Left lobe of liver (tissue), 2 donors: ENCODE measurements at regions not wholly inside any gene's neighbourhood (a gene's known extent, or its start where the extent isn't known, plus 50 kb on each side); places are given as distances from the start of the nearest gene placed in this dataset.
"Not testable (repeated sequence)": the region's sequence is repeated elsewhere in the genome, so short reads cannot be mapped to it uniquely, and the experiment has no call there.

Source experiments
- ATAC-seq: fragments of 200-7000 bp; cut with Tn5 transposase; one replicate; pipeline ENCODE4 v1.9.1; 2020; ENCODE audit warnings: mild to moderate bottlenecking, moderate library complexity
- DNase-seq: peaks from one replicate; pipeline ENCODE4 v3.0.0-alpha.2; 2020; ENCODE audit warnings: low spot score
- donor health status: DM: no; HTN: no; CAD: no; lungs with moderate emphysema.
- donor health status: DM: no; HTN: yes; CAD: no.

DNA sequence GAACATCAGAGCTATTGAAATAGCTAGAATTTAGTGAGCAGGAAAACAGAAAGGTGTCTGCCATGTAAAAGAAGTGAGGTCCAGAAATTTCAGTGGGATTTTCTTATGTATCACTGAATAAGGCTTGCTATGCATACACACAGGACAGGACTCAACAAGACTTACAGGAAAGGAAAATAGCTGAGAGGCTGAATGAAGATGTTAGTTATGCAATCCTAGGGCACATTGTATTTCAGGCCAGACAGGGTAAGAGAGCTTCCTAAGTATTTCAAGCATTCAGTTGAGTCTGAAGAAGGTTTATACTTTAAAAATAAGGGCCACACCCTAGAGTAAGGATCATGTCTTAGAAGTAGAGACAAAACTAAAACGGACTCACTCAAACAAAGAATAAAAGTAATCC is 419.9 kb upstream of the PRR20A start:
- ATAC-seq: no peak
- DNase-seq: no peak

DNA sequence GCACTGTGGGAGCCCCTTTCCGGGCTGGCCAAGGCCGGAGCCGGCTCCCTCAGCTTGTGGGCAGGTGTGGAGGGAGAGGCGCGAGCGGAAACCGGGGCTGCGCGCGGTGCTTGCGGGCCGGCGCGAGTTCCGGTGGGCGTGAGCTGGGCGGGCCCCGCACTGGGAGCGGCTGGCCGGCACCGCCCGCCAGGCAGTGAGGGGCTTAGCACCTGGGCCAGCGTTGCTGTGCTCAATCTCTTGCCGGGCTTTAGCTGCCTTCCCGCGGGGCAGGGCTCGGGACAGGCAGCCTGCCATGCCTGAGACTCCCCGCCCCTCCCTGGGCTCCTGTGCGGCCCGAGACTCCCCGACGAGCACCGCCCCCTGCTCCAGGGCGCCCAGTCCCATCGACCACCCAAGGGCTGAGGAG is 405.2 kb upstream of the PRR20A start:
- DNase-seq: no peak
- ATAC-seq: no peak

- ATAC-seq (no peak), DNase-seq (no peak)
These were observed 403.8 kb upstream of the PRR20A start for GRCh38 chr13:56736966-56737365.

GRCh38 chr13:56752636-56753035 is 388.1 kb upstream of the PRR20A start:
- DNase-seq (no peak), ATAC-seq (no peak)

- peak; percentile 51 for ATAC-seq
These were observed 385.4 kb upstream of the PRR20A start for GRCh38 chr13:56755181-56755935.

DNA sequence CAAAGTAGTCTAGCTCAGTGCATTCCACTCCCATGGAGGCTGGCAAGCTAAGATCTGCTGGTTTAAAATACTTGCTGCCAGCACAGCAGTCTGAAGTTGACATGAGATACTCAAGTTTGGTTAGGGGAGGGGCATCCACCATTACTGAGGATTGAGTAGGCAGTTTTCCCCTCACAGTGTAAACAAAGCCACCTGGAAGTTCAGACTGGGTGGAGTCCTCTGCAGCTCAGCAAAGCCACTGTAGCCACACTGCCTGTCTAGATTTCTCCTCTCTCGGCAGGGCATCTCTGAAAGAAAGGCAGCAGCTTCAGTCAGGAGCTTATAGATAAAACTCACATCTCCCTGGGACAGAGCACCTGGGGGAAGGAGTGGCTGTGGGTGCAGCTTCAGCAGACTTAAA is 377.4 kb upstream of the PRR20A start:
- not testable (repeated sequence) for ATAC-seq, DNase-seq

More at GRCh38 chr13:56755181-56755935, 385.4 kb upstream of the PRR20A start:
- no peak for DNase-seq

GRCh38 chr13:56773148-56773547 is 367.6 kb upstream of the PRR20A start:
- ATAC-seq: no peak

GRCh38 chr13:56789527-56789926 is 351.2 kb upstream of the PRR20A start:
- DNase-seq (no peak), ATAC-seq (no peak)

More at GRCh38 chr13:56773148-56773547, 367.6 kb upstream of the PRR20A start:
- DNase-seq: no peak

DNA sequence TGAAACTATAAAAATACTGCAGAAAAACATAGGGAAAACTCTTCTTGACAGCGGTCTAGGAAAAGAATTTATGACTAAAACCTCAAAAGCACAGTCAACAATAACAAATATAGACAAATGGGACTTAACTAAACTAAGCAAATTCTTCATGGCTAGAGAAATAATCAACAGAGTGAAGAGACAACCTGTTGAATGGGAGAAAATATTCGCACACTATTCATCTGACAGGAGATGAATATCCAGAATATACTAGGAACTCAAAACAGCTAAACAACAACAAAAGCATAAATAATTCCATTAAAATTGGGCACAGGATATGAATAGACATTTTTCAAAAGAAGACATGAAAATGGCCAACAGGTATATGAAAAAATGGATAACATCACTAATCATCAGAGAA is 303.6 kb upstream of the PRR20A start:
- no peak for DNase-seq
- ATAC-seq: no peak

GRCh38 chr13:56850852-56851251 is 289.9 kb upstream of the PRR20A start:
- no peak for ATAC-seq
- no peak for DNase-seq

DNA sequence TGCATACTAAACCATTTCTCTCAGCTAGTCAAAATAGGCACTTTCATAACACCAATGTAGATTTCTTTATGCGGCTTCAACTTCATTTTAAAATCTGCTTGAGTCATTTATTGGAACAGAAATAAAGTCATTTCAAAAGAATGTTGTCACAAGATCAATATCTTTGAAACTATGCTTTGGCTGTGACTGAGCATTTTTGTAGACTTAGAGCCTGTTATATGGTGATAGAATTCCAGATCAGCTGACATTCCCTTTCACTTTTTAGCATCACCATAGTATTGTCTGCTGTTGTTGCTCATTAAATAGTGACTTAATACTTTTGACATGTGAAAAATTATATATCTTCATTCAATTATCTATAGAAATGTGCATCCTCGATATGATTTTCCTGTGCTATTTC is 279.2 kb upstream of the PRR20A start:
- ATAC-seq (no peak), DNase-seq (no peak)

DNA sequence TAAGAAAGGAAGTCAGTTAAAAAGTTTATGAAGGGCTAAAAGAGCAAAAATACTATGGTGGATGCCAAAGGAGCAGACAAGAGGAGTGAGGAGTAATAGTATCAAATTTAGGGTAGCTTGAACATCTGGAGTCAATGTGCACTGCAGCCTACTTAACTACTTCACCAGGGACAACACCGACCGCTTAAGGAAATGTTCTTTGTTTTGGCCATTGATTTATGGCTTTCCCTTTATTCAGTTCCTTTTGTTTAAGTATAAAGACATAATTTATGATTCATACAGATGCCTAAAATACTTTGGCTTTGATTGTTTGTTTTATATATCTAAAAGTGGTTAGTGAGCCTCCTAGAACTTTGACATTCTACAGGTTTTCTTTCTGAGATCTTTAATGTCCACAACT is 276.3 kb upstream of the PRR20A start:
- ATAC-seq (no peak), DNase-seq (no peak)

DNA sequence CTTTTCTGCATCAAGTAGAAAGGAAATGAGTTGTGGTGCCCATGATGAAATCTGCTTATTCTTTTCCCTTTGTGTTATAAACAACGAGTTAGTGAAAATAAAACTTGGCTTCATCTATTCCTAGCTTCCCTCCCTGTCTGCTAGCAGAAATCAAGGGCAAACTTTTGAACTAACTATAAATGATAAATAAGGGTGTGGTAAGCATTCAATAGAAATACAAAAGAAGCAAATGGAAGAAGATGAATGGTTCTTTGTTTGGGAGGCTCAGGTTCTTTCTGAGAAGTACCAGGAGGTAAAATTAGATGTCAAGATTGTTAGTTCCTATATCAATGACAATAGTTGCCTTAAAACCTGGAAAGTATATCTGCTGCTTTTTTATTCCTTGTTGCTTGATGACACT is 275.3 kb upstream of the PRR20A start:
- ATAC-seq (no peak), DNase-seq (no peak)

DNA sequence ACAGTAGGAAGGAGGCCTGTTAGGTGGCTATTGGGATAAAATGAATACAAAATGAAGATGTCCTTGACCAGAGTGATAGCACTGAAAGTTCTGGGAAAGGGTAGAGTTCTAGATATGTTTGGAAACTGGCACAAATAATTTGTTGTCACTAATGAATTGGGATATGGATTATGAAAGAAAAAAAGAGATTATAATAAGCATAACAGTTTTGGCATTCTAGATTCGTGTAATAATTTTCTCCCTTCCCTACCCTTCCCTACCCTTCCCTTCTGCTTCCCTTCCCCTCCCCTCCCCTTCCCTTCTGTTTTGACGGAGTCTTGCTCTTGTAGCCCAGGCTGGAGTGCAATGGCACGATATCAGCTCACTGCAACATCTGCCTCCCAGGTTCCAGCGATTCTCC is 271.0 kb upstream of the PRR20A start:
- ATAC-seq (no peak), DNase-seq (no peak)

DNA sequence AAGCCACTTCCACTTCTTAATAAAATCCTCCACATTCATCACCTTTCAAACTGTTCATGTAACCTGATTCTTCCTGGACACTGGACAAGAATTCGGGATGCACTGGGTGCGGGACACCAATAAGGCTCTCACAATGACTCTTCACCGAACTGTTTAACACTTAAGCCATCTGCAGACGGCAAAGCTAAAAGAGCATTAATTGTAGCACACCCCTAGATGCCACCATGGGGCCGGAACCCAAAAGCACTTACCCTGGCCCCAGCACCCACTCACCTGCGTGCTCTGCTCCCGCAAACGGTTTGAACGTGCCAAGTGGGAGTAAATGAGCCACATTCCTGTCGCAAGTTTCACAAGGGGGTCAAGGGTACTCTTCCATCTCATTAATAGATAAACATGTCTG is 254.3 kb upstream of the PRR20A start:
- DNase-seq (no peak), ATAC-seq (no peak)

- DNase-seq: no peak
- no peak for ATAC-seq
These were observed 252.3 kb upstream of the PRR20A start for GRCh38 chr13:56888455-56888854.

- DNase-seq (no peak), ATAC-seq (no peak)
These were observed 246.9 kb upstream of the PRR20A start for GRCh38 chr13:56893843-56894242.

- no peak for DNase-seq
- no peak for ATAC-seq
These were observed 240.0 kb upstream of the PRR20A start for GRCh38 chr13:56900549-56901279.

DNA sequence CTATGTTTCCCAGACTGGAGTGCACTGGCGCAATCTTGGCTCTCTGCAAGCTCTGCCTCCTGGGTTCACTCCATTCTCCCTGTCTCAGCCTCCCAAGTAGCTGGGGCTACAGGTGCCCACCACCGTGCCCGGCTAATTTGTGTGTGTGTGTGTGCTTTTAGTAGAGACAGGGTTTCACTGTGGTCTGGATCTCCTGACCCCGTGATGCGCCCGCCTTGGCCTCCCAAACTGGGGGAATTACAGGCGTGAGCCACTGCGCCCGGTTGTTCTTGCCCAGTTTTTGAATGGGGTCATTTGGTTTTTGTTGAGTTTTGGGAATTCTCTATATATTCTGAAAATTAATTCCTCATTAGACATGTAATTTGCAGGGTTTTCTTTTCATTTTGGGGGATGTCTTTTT is 238.4 kb upstream of the PRR20A start:
- ATAC-seq: no peak

GRCh38 chr13:56903710-56904282 is 236.9 kb upstream of the PRR20A start:
- ATAC-seq (no peak), DNase-seq (no peak)

More for the DNA sequence above, 238.4 kb upstream of the PRR20A start:
- no peak for DNase-seq

- ATAC-seq (no peak), DNase-seq (no peak)
These were observed 233.8 kb upstream of the PRR20A start for GRCh38 chr13:56906909-56907308.

DNA sequence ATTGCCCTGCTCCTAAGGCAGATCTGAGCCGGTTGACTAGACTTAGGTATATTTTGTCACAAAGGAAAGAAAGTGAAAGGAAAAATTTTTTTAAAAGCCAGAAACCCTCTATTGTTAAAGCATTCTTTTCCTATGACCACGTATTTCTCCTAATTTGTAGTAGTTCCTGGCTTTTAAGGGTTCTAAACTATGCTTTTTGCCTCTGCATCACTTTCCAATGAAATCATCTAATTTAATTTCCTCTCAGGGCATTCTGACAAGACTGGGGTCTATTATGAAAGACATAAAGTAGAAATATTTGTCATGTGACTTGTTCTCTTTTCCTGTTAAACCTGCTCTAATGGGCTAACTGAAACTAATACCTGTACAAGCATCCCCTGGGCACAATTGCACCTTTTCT is 233.0 kb upstream of the PRR20A start:
- DNase-seq: no peak
- no peak for ATAC-seq
